ENCODE measurements at regions not wholly inside any gene's neighbourhood (a gene's known extent, or its start where the extent isn't known, plus 50 kb on each side); places are given as distances from the start of the nearest gene placed in this dataset.

DNA sequence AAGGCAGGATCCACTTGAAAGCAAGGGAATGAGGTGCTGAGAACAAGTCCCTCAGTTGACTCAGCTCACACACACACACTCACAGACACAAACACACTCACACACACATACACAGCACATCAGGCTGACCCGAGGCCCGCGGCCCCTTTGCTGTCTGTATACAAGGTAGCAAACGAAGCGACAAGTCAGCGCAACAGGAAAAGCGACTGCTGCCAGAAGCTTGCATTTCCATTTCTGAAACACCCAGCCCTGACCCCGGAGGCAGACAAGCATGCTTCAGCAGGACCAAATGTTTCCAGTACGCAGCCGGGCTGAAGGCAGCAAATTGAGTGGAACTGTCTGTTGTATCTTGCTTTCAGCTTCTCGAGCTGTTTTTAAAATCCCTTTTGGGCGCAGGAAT lies 501.6 kb downstream of the NPHP4 start:
- Histone ChIP-seq H3K9ac (ENCODE audit: low read length) (no peak overlapping the region), H3K9me2 (ENCODE audit: insufficient read depth) (no peaks in the 10 kb centered on the region), H3K4me3 (replicated peaks in 1 of 2; ENCODE audit: low read depth in 1 of 2, low read length in 2 of 2) (no peak overlapping the region), H3K4me1 (ENCODE audit: control insufficient read depth in 1 of 2, insufficient read depth in 2 of 2, low read length in 2 of 2) (no peaks in the 10 kb centered on the region), H3K27ac (ENCODE audit: low read depth, low read length) (no peak overlapping the region), H3K9me3 (ENCODE audit: control insufficient read depth in 1 of 2, insufficient read depth in 1 of 2, low read depth in 1 of 2, low read length in 2 of 2) (no peaks in the 10 kb centered on the region), H3K79me2 (ENCODE audit: insufficient read depth, low read length) (no peaks in the 10 kb centered on the region), H3K27me3 (ENCODE audit: insufficient read depth, low read length) (peaks cover 55% of the 10 kb centered on the region), H3K36me3 (ENCODE audit: control insufficient read depth in 1 of 2, insufficient read depth in 2 of 2, low read length in 2 of 2) (no peaks in the 10 kb centered on the region), H2AFZ (ENCODE audit: low read depth, low read length, poor library complexity, severe bottlenecking) (no peak overlapping the region), H4K20me1 (ENCODE audit: insufficient read depth) (no peaks in the 10 kb centered on the region), H3K4me2 (ENCODE audit: low read length) (no peak overlapping the region)
- intact Hi-C loops (cut with micrococcal nuclease) = no loop called here
- ATAC-seq (no peak), DNase-seq (ENCODE audit: low read depth, low spot score) (no peak)
- ChIA-PET CTCF (interaction anchor here (1.0 kb wide), 1 partner anchor 19 kb away, joined by 5 read pairs; no protein-coding TSS in a partner anchor), RAD21 (ENCODE audit: low non-redundant PET in 1 of 2, low total read pairs in 2 of 2, uncharacterized antibody in 2 of 2, unreplicated experiment in 2 of 2) (no interaction called here), POLR2A (no interaction called here)
- TF ChIP-seq SP1 (IDR thresholded peaks at IDR 0.05; ENCODE audit: low read depth) (no peak), RAD21 (IDR thresholded peaks at IDR 0.05; ENCODE audit: low read depth) (no peak), SRF (IDR thresholded peaks at IDR 0.05; ENCODE audit: low read depth) (no peak), EGR1 (IDR thresholded peaks at IDR 0.05; ENCODE audit: low read depth) (no peak), JUND (IDR thresholded peaks at IDR 0.05) (no peak)
- TF ChIP-seq, protein P1, sequence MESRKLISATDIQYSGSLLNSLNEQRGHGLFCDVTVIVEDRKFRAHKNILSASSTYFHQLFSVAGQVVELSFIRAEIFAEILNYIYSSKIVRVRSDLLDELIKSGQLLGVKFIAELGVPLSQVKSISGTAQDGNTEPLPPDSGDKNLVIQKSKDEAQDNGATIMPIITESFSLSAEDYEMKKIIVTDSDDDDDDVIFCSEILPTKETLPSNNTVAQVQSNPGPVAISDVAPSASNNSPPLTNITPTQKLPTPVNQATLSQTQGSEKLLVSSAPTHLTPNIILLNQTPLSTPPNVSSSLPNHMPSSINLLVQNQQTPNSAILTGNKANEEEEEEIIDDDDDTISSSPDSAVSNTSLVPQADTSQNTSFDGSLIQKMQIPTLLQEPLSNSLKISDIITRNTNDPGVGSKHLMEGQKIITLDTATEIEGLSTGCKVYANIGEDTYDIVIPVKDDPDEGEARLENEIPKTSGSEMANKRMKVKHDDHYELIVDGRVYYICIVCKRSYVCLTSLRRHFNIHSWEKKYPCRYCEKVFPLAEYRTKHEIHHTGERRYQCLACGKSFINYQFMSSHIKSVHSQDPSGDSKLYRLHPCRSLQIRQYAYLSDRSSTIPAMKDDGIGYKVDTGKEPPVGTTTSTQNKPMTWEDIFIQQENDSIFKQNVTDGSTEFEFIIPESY (IDR thresholded peaks at IDR 0.05; ENCODE audit: extremely low read depth, insufficient replicate concordance, low read length) = no peak
- TF ChIP-seq, protein P2, sequence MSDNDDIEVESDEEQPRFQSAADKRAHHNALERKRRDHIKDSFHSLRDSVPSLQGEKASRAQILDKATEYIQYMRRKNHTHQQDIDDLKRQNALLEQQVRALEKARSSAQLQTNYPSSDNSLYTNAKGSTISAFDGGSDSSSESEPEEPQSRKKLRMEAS (IDR thresholded peaks at IDR 0.05) = no peak
- TF ChIP-seq, protein P3, sequence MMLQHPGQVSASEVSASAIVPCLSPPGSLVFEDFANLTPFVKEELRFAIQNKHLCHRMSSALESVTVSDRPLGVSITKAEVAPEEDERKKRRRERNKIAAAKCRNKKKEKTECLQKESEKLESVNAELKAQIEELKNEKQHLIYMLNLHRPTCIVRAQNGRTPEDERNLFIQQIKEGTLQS (IDR thresholded peaks at IDR 0.05) = no peak
- no TSS peak for BruUV-seq (replicated peaks)

DNA sequence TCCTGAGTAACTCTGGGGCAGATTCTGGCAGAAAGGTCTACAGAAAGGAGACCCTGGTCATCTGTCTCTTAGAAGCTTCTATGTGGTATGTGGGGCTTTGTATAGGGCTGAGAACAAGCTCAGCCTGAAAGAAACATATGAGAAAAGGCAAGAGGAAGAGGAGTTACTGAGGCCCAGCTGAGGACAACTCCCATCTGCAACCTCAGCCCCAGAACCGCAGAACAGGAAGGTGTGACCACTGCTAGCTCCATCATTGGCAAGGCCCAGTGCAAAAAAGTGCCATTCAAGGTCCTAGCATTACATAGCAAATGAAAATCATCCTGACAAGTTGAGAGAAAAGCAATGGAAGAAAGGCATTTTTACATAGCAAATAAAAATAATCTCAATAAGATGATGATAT lies 503.8 kb downstream of the NPHP4 start:
- ATAC-seq = no peak
- Histone ChIP-seq H3K9me3 (ENCODE audit: control insufficient read depth in 1 of 2, insufficient read depth in 1 of 2, low read depth in 1 of 2, low read length in 2 of 2) (no peaks in the 10 kb centered on the region), H3K9ac (ENCODE audit: low read length) (no peak overlapping the region), H3K36me3 (ENCODE audit: control insufficient read depth in 1 of 2, insufficient read depth in 2 of 2, low read length in 2 of 2) (no peaks in the 10 kb centered on the region), H2AFZ (ENCODE audit: low read depth, low read length, poor library complexity, severe bottlenecking) (no peak overlapping the region), H3K79me2 (ENCODE audit: insufficient read depth, low read length) (no peaks in the 10 kb centered on the region), H3K9me2 (ENCODE audit: insufficient read depth) (no peaks in the 10 kb centered on the region), H3K27ac (ENCODE audit: low read depth, low read length) (no peak overlapping the region), H3K4me3 (replicated peaks in 1 of 2; ENCODE audit: low read depth in 1 of 2, low read length in 2 of 2) (no peak overlapping the region), H4K20me1 (ENCODE audit: insufficient read depth) (no peaks in the 10 kb centered on the region), H3K27me3 (ENCODE audit: insufficient read depth, low read length) (peaks cover 49% of the 10 kb centered on the region), H3K4me1 (ENCODE audit: control insufficient read depth in 1 of 2, insufficient read depth in 2 of 2, low read length in 2 of 2) (no peaks in the 10 kb centered on the region), H3K4me2 (ENCODE audit: low read length) (no peak overlapping the region)
- RAD21 ChIA-PET (ENCODE audit: low non-redundant PET in 1 of 2, low total read pairs in 2 of 2, uncharacterized antibody in 2 of 2, unreplicated experiment in 2 of 2) = no interaction called here
- CTCF ChIA-PET = no interaction called here
- BruUV-seq (replicated peaks) = no TSS peak
- DNase-seq (ENCODE audit: low read depth, low spot score) = no peak
- TF ChIP-seq SIN3A (IDR thresholded peaks at IDR 0.05; ENCODE audit: low read depth) (no peak), POLR2A (IDR thresholded peaks at IDR 0.05; ENCODE audit: borderline replicate concordance, extremely low read depth, insufficient read depth, insufficient read length) (no peak)
- POLR2A ChIA-PET = no interaction called here
- intact Hi-C loops (cut with micrococcal nuclease) = no loop called here

Data from HCT116 (cell line).